ENCODE measurements at regions not wholly inside any gene's neighbourhood (a gene's known extent, or its start where the extent isn't known, plus 50 kb on each side); places are given as distances from the start of the nearest gene placed in this dataset.

DNA sequence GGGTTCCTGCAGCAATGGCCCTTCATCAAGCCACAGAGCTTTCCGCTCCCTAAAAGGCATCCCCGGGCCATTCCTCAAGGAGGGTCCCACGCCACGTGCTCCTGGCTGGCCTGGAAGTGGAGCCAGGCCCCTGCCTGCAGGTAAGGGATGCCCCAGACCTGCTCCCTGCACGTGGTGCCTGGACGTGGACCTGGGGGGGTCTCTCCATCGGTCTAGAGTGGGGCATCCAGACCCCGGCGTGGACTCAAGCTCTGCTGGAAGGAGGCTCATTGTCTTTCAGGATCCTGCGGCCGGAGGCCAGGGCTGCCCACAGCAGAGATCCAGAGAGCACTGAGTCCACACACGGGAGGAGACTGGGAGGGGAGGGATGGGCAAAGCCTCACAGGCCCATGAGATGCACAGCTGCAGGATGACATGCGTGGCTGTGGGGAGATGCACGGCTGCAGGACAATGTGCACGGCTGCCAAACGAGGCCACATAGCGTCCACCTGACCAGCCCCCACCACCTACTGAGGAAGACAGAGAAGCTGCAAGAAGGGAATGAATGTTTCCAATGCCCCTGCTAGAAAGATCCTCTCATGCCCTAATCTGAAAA, 236.7 kb downstream of the BRD1 start:
- Histone ChIP-seq H3K9me2 (replicated peaks; ENCODE audit: insufficient read depth, low read length) (no peaks in the 10 kb centered on the region), H3K79me2 (ENCODE audit: low read length) (peaks cover 82% of the 10 kb centered on the region), H3K4me2 (ENCODE audit: low read depth, low read length, poor library complexity, severe bottlenecking) (no peak overlapping the region), H3K27ac (ENCODE audit: low read length) (no peak overlapping the region), H3K9me3 (ENCODE audit: low read length) (no peaks in the 10 kb centered on the region), H3K4me1 (ENCODE audit: low read length) (no peaks in the 10 kb centered on the region), H2AFZ (ENCODE audit: low read length) (no peak overlapping the region), H3K27me3 (ENCODE audit: low read length) (no peaks in the 10 kb centered on the region), H3K4me3 (ENCODE audit: low read length) (no peak overlapping the region), H3K9ac (ENCODE audit: low read length) (no peak overlapping the region), H4K20me1 (ENCODE audit: insufficient read depth, low read depth, low read length) (no peaks in the 10 kb centered on the region; the same call in 1 of the 2 replicates), H3K36me3 (ENCODE audit: insufficient read depth, low read length) (peaks cover 14% of the 10 kb centered on the region)
- no peak for DNase-seq

DNA sequence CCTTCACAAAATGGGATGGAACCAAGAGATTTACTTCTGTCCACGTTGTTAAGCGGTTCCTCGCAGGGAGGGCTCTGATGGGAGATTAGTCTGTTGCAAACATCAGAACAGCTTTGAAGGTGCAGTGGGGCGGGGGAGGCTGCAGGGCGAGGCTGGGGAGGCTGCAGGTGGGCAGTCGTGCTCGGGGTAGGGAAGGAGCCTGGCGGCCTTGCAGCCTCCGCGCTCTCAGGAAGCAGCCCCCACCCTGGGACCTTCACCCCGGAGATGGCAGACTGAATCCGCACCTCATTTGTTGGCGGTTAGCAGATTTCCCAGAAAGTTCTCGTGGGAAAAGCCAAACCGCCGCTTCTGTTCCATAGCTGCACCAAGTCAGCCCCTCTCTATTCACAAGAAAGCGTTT, 237.3 kb downstream of the BRD1 start:
- Histone ChIP-seq H3K4me1 (ENCODE audit: low read length) (no peaks in the 10 kb centered on the region), H3K4me2 (ENCODE audit: low read depth, low read length, poor library complexity, severe bottlenecking) (no peak overlapping the region), H2AFZ (ENCODE audit: low read length) (no peak overlapping the region), H4K20me1 (ENCODE audit: insufficient read depth, low read depth, low read length) (no peaks in the 10 kb centered on the region; the same call in 1 of the 2 replicates), H3K4me3 (ENCODE audit: low read length) (no peak overlapping the region), H3K27ac (ENCODE audit: low read length) (no peak overlapping the region), H3K9ac (ENCODE audit: low read length) (no peak overlapping the region), H3K9me2 (replicated peaks; ENCODE audit: insufficient read depth, low read length) (no peaks in the 10 kb centered on the region), H3K9me3 (ENCODE audit: low read length) (no peaks in the 10 kb centered on the region), H3K36me3 (ENCODE audit: insufficient read depth, low read length) (peaks cover 10% of the 10 kb centered on the region), H3K79me2 (ENCODE audit: low read length) (peaks cover 76% of the 10 kb centered on the region), H3K27me3 (ENCODE audit: low read length) (no peaks in the 10 kb centered on the region)
- no peak for DNase-seq

DNA sequence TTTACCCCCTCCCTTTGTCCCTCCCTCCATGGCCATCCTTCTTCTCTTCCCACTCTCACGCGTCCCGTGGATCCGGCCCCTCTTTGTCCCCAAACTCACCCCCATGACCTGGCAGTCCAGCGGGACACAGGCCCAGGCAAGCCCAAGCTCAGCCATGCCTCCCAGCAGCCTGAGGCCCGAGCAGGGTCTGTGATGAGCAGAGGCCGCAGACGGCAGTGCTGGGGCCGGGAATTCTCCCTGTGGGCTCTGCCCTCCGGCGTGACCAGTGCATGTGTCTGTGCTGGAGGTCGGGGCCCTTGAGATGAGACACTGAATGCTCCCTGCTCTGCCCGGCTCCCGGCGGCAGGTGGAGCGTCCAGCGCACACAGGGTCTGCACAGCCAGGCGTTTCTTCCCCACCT, 237.9 kb downstream of the BRD1 start:
- Histone ChIP-seq H3K4me1 (ENCODE audit: low read length) (no peaks in the 10 kb centered on the region), H3K9me3 (ENCODE audit: low read length) (no peaks in the 10 kb centered on the region), H2AFZ (ENCODE audit: low read length) (no peak overlapping the region), H3K79me2 (ENCODE audit: low read length) (peaks cover 72% of the 10 kb centered on the region), H4K20me1 (ENCODE audit: insufficient read depth, low read depth, low read length) (no peaks in the 10 kb centered on the region; the same call in 1 of the 2 replicates), H3K9ac (ENCODE audit: low read length) (no peak overlapping the region), H3K27ac (ENCODE audit: low read length) (no peak overlapping the region), H3K4me3 (ENCODE audit: low read length) (no peak overlapping the region), H3K27me3 (ENCODE audit: low read length) (no peaks in the 10 kb centered on the region), H3K9me2 (replicated peaks; ENCODE audit: insufficient read depth, low read length) (no peaks in the 10 kb centered on the region), H3K36me3 (ENCODE audit: insufficient read depth, low read length) (peaks cover 6% of the 10 kb centered on the region; the same call in 1 of the 2 replicates), H3K4me2 (ENCODE audit: low read depth, low read length, poor library complexity, severe bottlenecking) (no peak overlapping the region)
- no peak for DNase-seq

DNA sequence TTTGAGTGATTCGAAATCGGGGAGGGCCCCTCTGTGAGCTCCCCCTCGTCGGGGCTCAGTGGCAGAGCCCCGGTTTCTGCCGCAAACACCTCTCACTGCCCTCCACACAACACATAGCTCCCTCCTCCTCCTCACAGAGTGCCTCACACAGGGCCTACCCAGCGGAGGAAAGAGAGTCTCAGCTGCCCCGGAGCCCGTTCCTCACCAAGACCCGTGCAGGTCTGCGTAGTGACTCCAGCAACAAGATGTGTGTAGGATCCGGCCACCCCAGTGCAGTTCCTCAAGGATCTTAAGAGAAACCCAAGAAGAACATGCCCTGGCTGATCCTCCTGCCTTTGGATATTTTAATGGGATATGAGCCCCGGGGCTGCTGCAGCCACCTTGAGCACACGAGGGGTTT, 238.4 kb downstream of the BRD1 start:
- H3K9me2 ChIP-seq (replicated peaks; ENCODE audit: insufficient read depth, low read length), result no peaks in the 10 kb centered on the region
- H3K79me2 ChIP-seq (ENCODE audit: low read length), result peaks cover 72% of the 10 kb centered on the region
- no peaks in the 10 kb centered on the region; the same call in 1 of the 2 replicates for H4K20me1 ChIP-seq (ENCODE audit: insufficient read depth, low read depth, low read length)
- no peak for DNase-seq
- no peaks in the 10 kb centered on the region for H3K4me1 ChIP-seq (ENCODE audit: low read length)
- H3K36me3 ChIP-seq (ENCODE audit: insufficient read depth, low read length), result peaks cover 3% of the 10 kb centered on the region; the same call in 1 of the 2 replicates
- no peaks in the 10 kb centered on the region for H3K9me3 ChIP-seq (ENCODE audit: low read length)
- no peaks in the 10 kb centered on the region for H3K27me3 ChIP-seq (ENCODE audit: low read length)
- H3K4me3 ChIP-seq (ENCODE audit: low read length), result no peak overlapping the region
- no peak overlapping the region for H3K9ac ChIP-seq (ENCODE audit: low read length)
- no peak overlapping the region for H3K4me2 ChIP-seq (ENCODE audit: low read depth, low read length, poor library complexity, severe bottlenecking)
- no peak overlapping the region for H3K27ac ChIP-seq (ENCODE audit: low read length)
- H2AFZ ChIP-seq (ENCODE audit: low read length), result no peak overlapping the region

DNA sequence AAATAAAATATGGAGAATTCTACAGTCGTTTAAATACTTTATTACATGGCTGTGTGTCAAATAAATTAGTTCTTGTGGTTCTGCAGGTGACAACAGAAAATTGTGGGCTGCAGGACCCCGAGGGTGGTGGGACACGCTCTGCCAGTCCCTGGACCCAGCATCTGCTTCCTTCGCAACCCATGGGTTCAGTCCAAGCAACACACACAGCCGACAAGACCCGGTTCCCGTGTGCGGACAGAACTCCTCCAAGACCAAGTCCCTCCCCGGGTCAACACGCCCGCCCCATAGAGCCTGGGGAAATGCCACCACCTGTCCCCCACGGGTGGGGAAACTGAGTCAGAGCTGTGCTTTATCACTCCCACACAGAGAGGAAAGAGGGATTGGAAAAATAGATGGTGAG, 238.9 kb downstream of the BRD1 start:
- Histone ChIP-seq H3K4me3 (ENCODE audit: low read length) (no peak overlapping the region), H3K27ac (ENCODE audit: low read length) (no peak overlapping the region), H4K20me1 (ENCODE audit: insufficient read depth, low read depth, low read length) (no peaks in the 10 kb centered on the region; the same call in 1 of the 2 replicates), H2AFZ (ENCODE audit: low read length) (no peak overlapping the region), H3K79me2 (ENCODE audit: low read length) (peaks cover 72% of the 10 kb centered on the region), H3K27me3 (ENCODE audit: low read length) (no peaks in the 10 kb centered on the region), H3K4me2 (ENCODE audit: low read depth, low read length, poor library complexity, severe bottlenecking) (no peak overlapping the region), H3K4me1 (ENCODE audit: low read length) (no peaks in the 10 kb centered on the region), H3K36me3 (ENCODE audit: insufficient read depth, low read length) (no peaks in the 10 kb centered on the region), H3K9me2 (replicated peaks; ENCODE audit: insufficient read depth, low read length) (no peaks in the 10 kb centered on the region), H3K9me3 (ENCODE audit: low read length) (no peaks in the 10 kb centered on the region), H3K9ac (ENCODE audit: low read length) (no peak overlapping the region)
- DNase-seq, result no peak

DNA sequence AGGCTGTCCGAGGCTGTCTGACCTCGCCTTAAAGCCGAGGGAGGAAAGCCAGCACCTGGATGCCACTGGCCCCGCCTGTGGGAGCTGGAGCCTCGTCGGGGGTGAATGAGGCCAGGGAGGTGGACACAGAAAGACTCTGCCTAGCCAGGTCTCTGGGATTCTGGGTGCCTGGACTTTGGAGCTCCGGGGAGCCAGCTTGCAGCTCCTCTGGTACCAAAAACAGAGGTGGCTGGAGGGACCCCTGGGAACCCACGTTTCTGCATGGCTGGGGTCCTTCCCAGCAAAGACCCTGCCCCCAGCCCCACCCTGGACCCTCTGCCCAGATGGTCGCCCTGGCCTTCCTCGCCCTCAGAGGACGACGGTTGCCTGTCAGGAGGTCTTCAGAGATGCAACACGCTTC, 239.7 kb downstream of the BRD1 start:
- H4K20me1 ChIP-seq (ENCODE audit: insufficient read depth, low read depth, low read length), result no peaks in the 10 kb centered on the region; the same call in 1 of the 2 replicates
- H3K79me2 ChIP-seq (ENCODE audit: low read length), result peaks cover 70% of the 10 kb centered on the region
- no peak overlapping the region for H3K27ac ChIP-seq (ENCODE audit: low read length)
- peaks cover under 1% of the 10 kb centered on the region; the same call in 1 of the 2 replicates for H3K36me3 ChIP-seq (ENCODE audit: insufficient read depth, low read length)
- H2AFZ ChIP-seq (ENCODE audit: low read length), result no peak overlapping the region
- no peaks in the 10 kb centered on the region for H3K27me3 ChIP-seq (ENCODE audit: low read length)
- DNase-seq, result no peak
- H3K9me3 ChIP-seq (ENCODE audit: low read length), result no peaks in the 10 kb centered on the region; the same call in 1 of the 2 replicates
- H3K9ac ChIP-seq (ENCODE audit: low read length), result no peak overlapping the region
- H3K4me1 ChIP-seq (ENCODE audit: low read length), result no peaks in the 10 kb centered on the region
- H3K4me3 ChIP-seq (ENCODE audit: low read length), result no peak overlapping the region
- no peak overlapping the region for H3K4me2 ChIP-seq (ENCODE audit: low read depth, low read length, poor library complexity, severe bottlenecking)
- H3K9me2 ChIP-seq (replicated peaks; ENCODE audit: insufficient read depth, low read length), result no peaks in the 10 kb centered on the region

DNA sequence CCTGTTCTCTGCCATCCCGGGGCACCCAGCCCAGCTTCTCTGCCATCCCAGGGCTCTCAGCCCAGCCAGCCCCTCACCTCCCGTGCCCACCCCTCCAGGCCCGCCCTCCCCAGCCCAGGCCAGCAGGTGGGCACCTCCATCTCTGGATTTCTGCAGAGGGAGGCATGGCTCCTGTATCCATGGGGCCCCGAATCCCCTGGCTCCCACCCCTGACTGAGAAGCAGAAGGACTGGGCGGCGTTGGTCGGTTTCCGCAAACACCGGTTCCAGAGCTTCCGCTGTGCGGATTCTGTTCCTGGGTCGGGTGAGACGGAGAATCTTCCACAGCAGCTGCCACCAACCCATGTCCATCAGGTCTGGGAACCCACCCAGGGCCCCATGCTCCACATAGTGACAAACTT, 240.3 kb downstream of the BRD1 start:
- Histone ChIP-seq H3K27me3 (ENCODE audit: low read length) (no peaks in the 10 kb centered on the region), H3K4me1 (ENCODE audit: low read length) (no peaks in the 10 kb centered on the region), H3K36me3 (ENCODE audit: insufficient read depth, low read length) (peaks cover 5% of the 10 kb centered on the region; the same call in 1 of the 2 replicates), H3K79me2 (ENCODE audit: low read length) (peaks cover 70% of the 10 kb centered on the region), H3K9me3 (ENCODE audit: low read length) (no peaks in the 10 kb centered on the region; the same call in 1 of the 2 replicates), H4K20me1 (ENCODE audit: insufficient read depth, low read depth, low read length) (no peaks in the 10 kb centered on the region; the same call in 1 of the 2 replicates), H3K4me2 (ENCODE audit: low read depth, low read length, poor library complexity, severe bottlenecking) (no peak overlapping the region), H3K9me2 (replicated peaks; ENCODE audit: insufficient read depth, low read length) (no peaks in the 10 kb centered on the region), H2AFZ (ENCODE audit: low read length) (no peak overlapping the region), H3K9ac (ENCODE audit: low read length) (no peak overlapping the region), H3K27ac (ENCODE audit: low read length) (no peak overlapping the region), H3K4me3 (ENCODE audit: low read length) (no peak overlapping the region)
- DNase-seq, result no peak

DNA sequence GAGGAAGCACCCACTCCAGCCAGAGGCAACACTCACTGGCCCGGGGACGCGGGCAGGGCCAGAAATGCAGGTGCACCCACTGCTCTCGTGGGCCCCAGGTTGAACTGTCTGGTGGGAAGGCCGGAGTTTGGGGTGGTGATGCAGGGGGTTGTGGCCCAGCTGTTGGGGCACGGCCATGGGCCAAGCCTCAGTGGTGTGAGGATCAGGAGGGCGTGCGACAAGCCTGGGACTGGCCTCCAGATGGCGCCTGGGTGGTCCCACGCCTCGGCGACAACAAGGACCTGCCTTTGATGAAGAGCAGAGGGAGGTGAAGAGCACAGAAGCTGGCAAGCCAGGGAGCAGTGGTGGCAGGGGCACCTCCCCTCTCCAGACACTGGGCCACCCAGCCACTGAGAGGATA, 240.8 kb downstream of the BRD1 start:
- H3K4me2 ChIP-seq (ENCODE audit: low read depth, low read length, poor library complexity, severe bottlenecking), result no peak overlapping the region
- no peaks in the 10 kb centered on the region for H3K9me2 ChIP-seq (replicated peaks; ENCODE audit: insufficient read depth, low read length)
- H3K4me1 ChIP-seq (ENCODE audit: low read length), result no peaks in the 10 kb centered on the region
- no peaks in the 10 kb centered on the region for H3K27me3 ChIP-seq (ENCODE audit: low read length)
- H3K79me2 ChIP-seq (ENCODE audit: low read length), result peaks cover 70% of the 10 kb centered on the region
- H3K27ac ChIP-seq (ENCODE audit: low read length), result no peak overlapping the region
- H3K4me3 ChIP-seq (ENCODE audit: low read length), result no peak overlapping the region
- DNase-seq, result no peak
- no peaks in the 10 kb centered on the region for H4K20me1 ChIP-seq (ENCODE audit: insufficient read depth, low read depth, low read length)
- H3K9ac ChIP-seq (ENCODE audit: low read length), result no peak overlapping the region
- peaks cover 2% of the 10 kb centered on the region; the same call in 1 of the 2 replicates for H3K9me3 ChIP-seq (ENCODE audit: low read length)
- no peak overlapping the region for H2AFZ ChIP-seq (ENCODE audit: low read length)
- peaks cover 9% of the 10 kb centered on the region; the same call in 1 of the 2 replicates for H3K36me3 ChIP-seq (ENCODE audit: insufficient read depth, low read length)

Data from Karpas-422 (cell line).